ENCODE measurements at regions not wholly inside any gene's neighbourhood (a gene's known extent, or its start where the extent isn't known, plus 50 kb on each side); places are given as distances from the start of the nearest gene placed in this dataset.
"Not testable (repeated sequence)": the region's sequence is repeated elsewhere in the genome, so short reads cannot be mapped to it uniquely, and the experiment has no call there.

- intact Hi-C loops (cut with micrococcal nuclease): not testable (repeated sequence)
Measured at GRCh38 chr10:124192664-124193308, 99.4 kb upstream of the CHST15 start.

- intact Hi-C loops (cut with micrococcal nuclease): not testable (repeated sequence)
Measured at GRCh38 chr10:124190476-124190875, 97.1 kb upstream of the CHST15 start.

GRCh38 chr10:124186956-124187355 lies 93.6 kb upstream of the CHST15 start:
- intact Hi-C loops (cut with micrococcal nuclease): no loop called here

- intact Hi-C loops (cut with micrococcal nuclease): no loop called here
Measured at GRCh38 chr10:124185084-124185483, 91.7 kb upstream of the CHST15 start.

- intact Hi-C loops (cut with micrococcal nuclease): no loop called here
Measured at GRCh38 chr10:124184208-124184830, 90.9 kb upstream of the CHST15 start.

- intact Hi-C loops (cut with micrococcal nuclease): no loop called here
Measured at GRCh38 chr10:124183617-124184016, 90.2 kb upstream of the CHST15 start.

- intact Hi-C loops (cut with micrococcal nuclease): no loop called here
Measured at GRCh38 chr10:124182088-124182541, 88.7 kb upstream of the CHST15 start.

GRCh38 chr10:124181656-124182055 lies 88.3 kb upstream of the CHST15 start:
- intact Hi-C loops (cut with micrococcal nuclease): no loop called here

- intact Hi-C loops (cut with micrococcal nuclease): no loop called here
Measured at GRCh38 chr10:124180947-124181549, 87.7 kb upstream of the CHST15 start.

GRCh38 chr10:124180044-124180745 lies 86.8 kb upstream of the CHST15 start:
- intact Hi-C loops (cut with micrococcal nuclease): no loop called here

- intact Hi-C loops (cut with micrococcal nuclease): no loop called here
Measured at GRCh38 chr10:124179308-124180043, 86.1 kb upstream of the CHST15 start.

- intact Hi-C loops (cut with micrococcal nuclease): no loop called here
Measured at GRCh38 chr10:124177180-124177518, 83.8 kb upstream of the CHST15 start.

- intact Hi-C loops (cut with micrococcal nuclease): no loop called here
Measured at GRCh38 chr10:124176349-124177179, 83.2 kb upstream of the CHST15 start.

GRCh38 chr10:124175701-124176348 lies 82.4 kb upstream of the CHST15 start:
- intact Hi-C loops (cut with micrococcal nuclease): no loop called here

- intact Hi-C loops (cut with micrococcal nuclease): no loop called here
Measured at GRCh38 chr10:124174673-124175645, 81.6 kb upstream of the CHST15 start.

- intact Hi-C loops (cut with micrococcal nuclease): no loop called here
Measured at GRCh38 chr10:124174071-124174566, 80.7 kb upstream of the CHST15 start.

- intact Hi-C loops (cut with micrococcal nuclease): no loop called here
Measured at GRCh38 chr10:124173298-124173900, 80.0 kb upstream of the CHST15 start.

- intact Hi-C loops (cut with micrococcal nuclease): no loop called here
Measured at GRCh38 chr10:124172181-124172916, 79.0 kb upstream of the CHST15 start.

Data from T-helper 2 cell treated with Interferon-gamma antibody and Interleukin-4, amounts not matched to agents 100 ng/mL and 5 ng/mL, for 36 hours (primary cell).